Thoracic aorta (tissue), 2 donors: ENCODE measurements at regions not wholly inside any gene's neighbourhood (a gene's known extent, or its start where the extent isn't known, plus 50 kb on each side); places are given as distances from the start of the nearest gene placed in this dataset.

Experiments
- ATAC-seq: fragments of 150-250 bp; one replicate; pipeline ENCODE4 v1.8.0; 2017; ENCODE audit warnings: low read depth; ENCODE audit not compliant: insufficient number of reproducible peaks, low FRiP score
- DNase-seq: peaks from one replicate; pipeline ENCODE4 v3.0.0-alpha.2; 2020; ENCODE audit warnings: low spot score
- H3K27ac ChIP-seq, 2 donors: fragments of 200-600 bp; sonication (generic); 1 replicate in 1 of 2; 2 replicates in 1 of 2; pipeline ENCODE4 v1.5.1; 2016; ENCODE audit warnings: mild to moderate bottlenecking in 2 of 2, moderate library complexity in 2 of 2
- H3K27me3 ChIP-seq: fragments of 200-600 bp; sonication (generic); replicated peaks from 2 replicates; pipeline ENCODE4 v1.6.0; 2016; ENCODE audit warnings: mild to moderate bottlenecking; ENCODE audit not compliant: insufficient read depth
- H3K36me3 ChIP-seq: fragments of 200-600 bp; sonication (generic); one replicate; pipeline ENCODE4 v1.5.1; 2016
- H3K4me1 ChIP-seq, 2 donors: fragments of 200-600 bp; sonication (generic); 1 replicate in 1 of 2; 2 replicates in 1 of 2; pipeline versions ENCODE4 v1.5.1 to v1.6.0; 2016; ENCODE audit warnings: low read depth in 2 of 2, mild to moderate bottlenecking in 1 of 2; ENCODE audit not compliant: control insufficient read depth in 1 of 2
- H3K4me3 ChIP-seq: fragments of 200-600 bp; sonication (generic); 2 replicates; pipeline ENCODE4 v1.5.1; 2016; ENCODE audit warnings: mild to moderate bottlenecking
- H3K9me3 ChIP-seq: fragments of 200-600 bp; sonication (generic); 2 replicates; pipeline ENCODE4 v1.5.1; 2016
- TF ChIP-seq, protein P1 (sequence below): fragments of 200-600 bp; sonication (generic); IDR thresholded peaks from one replicate; pipeline ENCODE4 v1.5.1; 2019; ENCODE audit warnings: antibody characterized with exemption

DNA sequence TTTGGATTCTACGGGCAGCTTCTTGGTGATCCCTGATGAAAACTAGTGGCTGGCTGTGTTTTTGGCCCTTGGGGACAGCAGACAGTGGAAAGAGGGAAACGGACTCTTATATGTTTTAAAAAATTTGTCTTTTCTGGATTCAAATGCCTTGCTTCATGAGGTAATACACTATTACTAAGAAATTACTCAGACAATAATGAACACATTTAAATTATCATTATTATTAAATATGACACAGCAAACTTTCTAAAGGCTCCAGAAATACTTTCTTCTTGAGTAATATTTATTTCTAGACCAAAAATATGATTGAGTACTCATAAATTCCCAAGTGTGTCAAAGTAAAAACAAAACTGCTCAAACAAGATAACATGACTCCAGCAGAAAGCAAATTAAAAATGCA is 520.7 kb upstream of the AADAT start:
- peaks cover 3% of the 10 kb centered on the region for H3K9me3 ChIP-seq
- peaks cover 4 to 5% of the 10 kb centered on the region in 2 donors for H3K4me1 ChIP-seq
- DNase-seq (no peak), ATAC-seq (peak; percentile 72)
- H3K27ac ChIP-seq: peak overlapping the region; percentile 30 to 52
- H3K27me3 ChIP-seq: no peaks in the 10 kb centered on the region
- no peaks in the 10 kb centered on the region for H3K36me3 ChIP-seq
- H3K4me3 ChIP-seq: no peak overlapping the region
- TF ChIP-seq, protein P1, sequence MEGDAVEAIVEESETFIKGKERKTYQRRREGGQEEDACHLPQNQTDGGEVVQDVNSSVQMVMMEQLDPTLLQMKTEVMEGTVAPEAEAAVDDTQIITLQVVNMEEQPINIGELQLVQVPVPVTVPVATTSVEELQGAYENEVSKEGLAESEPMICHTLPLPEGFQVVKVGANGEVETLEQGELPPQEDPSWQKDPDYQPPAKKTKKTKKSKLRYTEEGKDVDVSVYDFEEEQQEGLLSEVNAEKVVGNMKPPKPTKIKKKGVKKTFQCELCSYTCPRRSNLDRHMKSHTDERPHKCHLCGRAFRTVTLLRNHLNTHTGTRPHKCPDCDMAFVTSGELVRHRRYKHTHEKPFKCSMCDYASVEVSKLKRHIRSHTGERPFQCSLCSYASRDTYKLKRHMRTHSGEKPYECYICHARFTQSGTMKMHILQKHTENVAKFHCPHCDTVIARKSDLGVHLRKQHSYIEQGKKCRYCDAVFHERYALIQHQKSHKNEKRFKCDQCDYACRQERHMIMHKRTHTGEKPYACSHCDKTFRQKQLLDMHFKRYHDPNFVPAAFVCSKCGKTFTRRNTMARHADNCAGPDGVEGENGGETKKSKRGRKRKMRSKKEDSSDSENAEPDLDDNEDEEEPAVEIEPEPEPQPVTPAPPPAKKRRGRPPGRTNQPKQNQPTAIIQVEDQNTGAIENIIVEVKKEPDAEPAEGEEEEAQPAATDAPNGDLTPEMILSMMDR: no peak

DNA sequence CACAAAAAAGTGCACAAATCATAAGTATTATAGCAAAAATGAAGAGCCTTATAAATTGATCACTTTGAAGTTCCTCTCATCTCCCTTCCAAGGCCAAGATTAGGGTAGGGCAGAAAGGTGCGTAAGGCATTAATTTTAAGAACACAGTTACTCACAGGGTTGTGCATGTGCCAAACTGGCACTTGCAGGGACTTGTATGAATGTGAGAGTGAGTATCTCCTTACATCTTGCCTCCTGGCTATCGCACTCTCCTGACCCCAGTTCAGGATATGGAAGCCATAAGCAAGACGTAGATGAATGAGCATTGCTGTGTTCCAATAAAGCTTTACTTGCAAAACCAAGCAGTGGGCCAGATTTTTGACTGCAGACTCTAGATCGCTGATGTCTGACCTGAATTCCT is 510.1 kb upstream of the AADAT start:
- Histone ChIP-seq H3K4me1 (no peaks in the 10 kb centered on the region), H3K27ac (no peak overlapping the region), H3K4me3 (no peak overlapping the region), H3K27me3 (no peaks in the 10 kb centered on the region), H3K9me3 (peaks cover 4% of the 10 kb centered on the region), H3K36me3 (no peaks in the 10 kb centered on the region)
- ATAC-seq (no peak), DNase-seq (no peak)
- TF ChIP-seq, protein P1: no peak

DNA sequence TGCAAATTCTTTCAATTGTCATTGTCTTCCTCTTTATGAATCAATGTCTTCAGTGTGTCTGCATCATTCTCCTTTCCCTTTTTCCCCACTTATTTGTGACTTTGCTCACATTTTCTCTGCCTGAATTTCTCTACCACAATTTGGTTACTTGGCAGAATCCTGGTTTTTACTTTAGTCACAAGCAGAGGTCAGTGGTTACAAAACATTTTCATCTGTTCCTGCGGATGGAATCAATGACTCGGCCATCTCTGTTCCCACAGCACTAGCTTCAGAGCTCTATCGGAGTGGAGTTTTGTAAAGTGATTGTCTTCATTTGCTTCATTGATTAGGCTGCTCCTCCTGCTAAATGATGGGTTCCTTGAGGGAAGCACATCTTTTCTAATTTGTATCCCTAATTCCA is 501.3 kb upstream of the AADAT start:
- DNase-seq: no peak
- TF ChIP-seq, protein P1: no peak
- Histone ChIP-seq H3K4me3 (no peak overlapping the region), H3K27me3 (no peaks in the 10 kb centered on the region), H3K4me1 (no peaks in the 10 kb centered on the region), H3K36me3 (no peaks in the 10 kb centered on the region), H3K27ac (no peak overlapping the region), H3K9me3 (no peaks in the 10 kb centered on the region)
- ATAC-seq: no peak

DNA sequence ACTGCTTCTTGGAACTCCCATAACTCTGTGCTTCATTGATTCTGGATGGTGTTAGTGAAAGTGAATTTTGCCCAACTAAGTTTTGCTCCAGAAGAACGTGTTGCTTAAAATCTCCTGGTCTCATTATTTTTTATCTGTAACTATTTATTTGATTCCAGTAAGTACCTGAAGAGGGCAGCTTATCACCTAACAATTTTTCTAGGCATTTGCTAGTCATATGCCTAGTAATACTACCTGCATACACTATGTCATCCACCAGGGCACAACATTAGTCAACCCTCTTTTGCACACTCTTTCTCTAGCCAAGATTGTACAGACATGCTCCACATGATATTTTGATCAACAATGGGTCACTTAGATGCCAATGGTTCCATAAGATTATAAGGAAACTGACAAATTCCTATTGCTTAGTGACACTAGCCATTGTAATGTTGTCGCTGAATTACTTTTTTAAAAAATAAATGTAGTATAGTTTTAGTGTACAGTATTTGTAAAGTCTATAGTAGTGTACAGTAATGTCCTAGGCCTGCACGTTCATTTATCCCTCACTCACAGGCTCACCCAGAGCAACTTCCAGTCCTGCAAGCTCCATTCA is 499.9 kb upstream of the AADAT start:
- peak; percentile 75 for ATAC-seq
- H3K4me1 ChIP-seq: no peaks in the 10 kb centered on the region

DNA sequence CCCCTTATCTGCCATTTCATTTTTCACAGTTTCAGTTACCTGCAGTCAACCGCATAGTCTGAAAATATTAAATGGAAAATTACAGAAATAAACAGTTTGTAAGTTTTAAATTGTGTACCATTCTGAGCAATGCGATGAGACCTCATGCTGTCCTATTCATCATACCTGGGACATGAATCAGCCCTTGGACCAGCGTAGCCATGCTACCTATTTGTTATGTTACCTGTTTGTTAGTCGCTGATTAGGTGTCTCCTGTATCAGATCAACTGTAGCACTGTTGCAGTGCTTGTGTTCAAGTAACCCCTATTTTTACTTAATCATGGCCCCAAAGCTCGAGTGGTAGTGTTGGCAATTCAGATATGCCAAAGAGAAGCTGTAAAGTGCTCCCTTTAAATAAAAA is 492.2 kb upstream of the AADAT start:
- H3K9me3 ChIP-seq: no peaks in the 10 kb centered on the region
- TF ChIP-seq, protein P1: no peak
- no peak overlapping the region for H3K27ac ChIP-seq
- H3K36me3 ChIP-seq: no peaks in the 10 kb centered on the region
- H3K4me3 ChIP-seq: no peak overlapping the region
- DNase-seq (no peak), ATAC-seq (no peak)
- no peaks in the 10 kb centered on the region for H3K4me1 ChIP-seq
- no peaks in the 10 kb centered on the region for H3K27me3 ChIP-seq

More for the DNA sequence above, 499.9 kb upstream of the AADAT start:
- no peak for DNase-seq
- Histone ChIP-seq H3K9me3 (no peaks in the 10 kb centered on the region), H3K27me3 (no peaks in the 10 kb centered on the region), H3K36me3 (no peaks in the 10 kb centered on the region), H3K4me3 (no peak overlapping the region), H3K27ac (no peak overlapping the region)
- TF ChIP-seq, protein P1: peak; percentile 42
